Chondrocyte (in vitro differentiated cells): ENCODE measurements at regions not wholly inside any gene's neighbourhood (a gene's known extent, or its start where the extent isn't known, plus 50 kb on each side); places are given as distances from the start of the nearest gene placed in this dataset.

Experiments used
- DNase-seq: peaks from one replicate; pipeline ENCODE4 v3.0.0; 2021; ENCODE audit warnings: mixed read lengths, low spot score
- H3K27ac Mint-ChIP-seq: one replicate; pipeline ENCODE4 v1.8.0; 2021; ENCODE audit warnings: mild to moderate bottlenecking, moderate library complexity, mixed read lengths; ENCODE audit not compliant: unreplicated experiment
- H3K27me3 Mint-ChIP-seq: 2 replicates; pipeline ENCODE4 v1.8.0; 2021; ENCODE audit warnings: low read depth, mixed read lengths
- H3K36me3 Mint-ChIP-seq: 2 replicates; pipeline ENCODE4 v1.8.0; 2021; ENCODE audit warnings: low read depth, mixed read lengths
- H3K4me1 Mint-ChIP-seq: 2 replicates; pipeline ENCODE4 v1.8.0; 2021; ENCODE audit warnings: low read depth, mild to moderate bottlenecking, mixed read lengths
- H3K4me3 Mint-ChIP-seq: one replicate; pipeline ENCODE4 v1.8.0; 2021; ENCODE audit warnings: mild to moderate bottlenecking, moderate library complexity, mixed read lengths; ENCODE audit not compliant: unreplicated experiment
- H3K9me3 Mint-ChIP-seq: 2 replicates; pipeline ENCODE4 v1.8.0; 2021; ENCODE audit warnings: low read depth, mixed read lengths
- TF ChIP-seq, protein P1 (sequence below): fragments of 200-600 bp; sonication (generic); IDR thresholded peaks from 2 replicates; pipeline ENCODE4 v1.5.0; 2021; ENCODE audit warnings: antibody characterized with exemption, mild to moderate bottlenecking, moderate library complexity

DNA sequence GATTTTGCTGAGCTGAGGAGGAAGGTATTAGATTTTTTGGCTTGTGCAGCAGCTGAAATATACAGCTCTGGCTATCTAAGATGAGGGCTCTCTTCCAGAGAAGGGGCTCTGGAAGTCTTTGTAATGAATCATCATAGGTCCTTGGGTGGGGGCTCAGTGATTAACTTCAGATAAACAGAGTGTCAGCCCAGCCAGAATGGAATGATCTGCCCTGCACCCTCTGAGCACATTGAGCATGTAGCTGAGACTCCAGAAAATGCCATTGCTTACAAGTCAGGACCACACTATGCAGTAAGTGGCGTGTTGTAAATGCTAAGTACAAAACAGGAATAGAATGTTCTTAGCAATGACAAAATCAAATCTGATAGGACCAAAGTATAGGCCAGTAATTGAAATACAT lies 836.0 kb downstream of the PDHA2 start:
- Mint-ChIP-seq H3K27ac (no peak overlapping the region), H3K36me3 (peaks cover 1% of the 10 kb centered on the region), H3K27me3 (no peaks in the 10 kb centered on the region), H3K4me1 (peaks cover 16% of the 10 kb centered on the region), H3K4me3 (no peak overlapping the region), H3K9me3 (peaks cover 9% of the 10 kb centered on the region)
- TF ChIP-seq, protein P1, sequence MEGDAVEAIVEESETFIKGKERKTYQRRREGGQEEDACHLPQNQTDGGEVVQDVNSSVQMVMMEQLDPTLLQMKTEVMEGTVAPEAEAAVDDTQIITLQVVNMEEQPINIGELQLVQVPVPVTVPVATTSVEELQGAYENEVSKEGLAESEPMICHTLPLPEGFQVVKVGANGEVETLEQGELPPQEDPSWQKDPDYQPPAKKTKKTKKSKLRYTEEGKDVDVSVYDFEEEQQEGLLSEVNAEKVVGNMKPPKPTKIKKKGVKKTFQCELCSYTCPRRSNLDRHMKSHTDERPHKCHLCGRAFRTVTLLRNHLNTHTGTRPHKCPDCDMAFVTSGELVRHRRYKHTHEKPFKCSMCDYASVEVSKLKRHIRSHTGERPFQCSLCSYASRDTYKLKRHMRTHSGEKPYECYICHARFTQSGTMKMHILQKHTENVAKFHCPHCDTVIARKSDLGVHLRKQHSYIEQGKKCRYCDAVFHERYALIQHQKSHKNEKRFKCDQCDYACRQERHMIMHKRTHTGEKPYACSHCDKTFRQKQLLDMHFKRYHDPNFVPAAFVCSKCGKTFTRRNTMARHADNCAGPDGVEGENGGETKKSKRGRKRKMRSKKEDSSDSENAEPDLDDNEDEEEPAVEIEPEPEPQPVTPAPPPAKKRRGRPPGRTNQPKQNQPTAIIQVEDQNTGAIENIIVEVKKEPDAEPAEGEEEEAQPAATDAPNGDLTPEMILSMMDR, result no peak
- DNase-seq, result no peak

DNA sequence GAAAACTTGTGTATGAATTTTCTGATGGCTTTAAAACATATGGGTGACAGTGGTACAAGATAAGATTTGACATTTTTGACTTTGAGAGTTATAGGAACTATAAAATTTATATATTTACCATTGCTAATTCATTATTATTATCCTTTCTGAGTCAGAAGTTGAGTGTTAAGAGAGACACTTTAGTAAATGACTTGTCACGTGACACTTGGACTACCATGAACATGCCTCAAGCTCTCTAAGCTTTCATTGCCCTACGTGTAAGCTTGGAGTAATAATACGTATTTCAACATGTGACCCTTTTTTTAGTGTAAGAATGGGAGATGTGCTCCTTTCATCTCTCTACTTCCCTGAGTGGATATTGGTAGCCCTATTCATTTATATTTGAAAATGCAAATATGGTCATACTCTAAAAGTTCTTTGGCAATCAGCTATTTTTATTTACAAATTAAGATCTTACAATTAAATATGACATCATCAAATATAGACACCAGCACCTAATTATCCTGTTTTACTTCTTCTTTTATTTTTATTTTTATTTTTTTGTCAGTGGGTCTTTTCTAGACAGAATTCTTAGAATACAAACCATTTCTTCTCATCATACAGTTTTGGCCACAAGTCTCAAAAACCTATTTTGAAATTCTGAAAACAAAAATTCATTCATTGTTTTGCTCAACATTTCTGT lies 837.0 kb downstream of the PDHA2 start:
- Mint-ChIP-seq H3K27ac (no peak overlapping the region), H3K27me3 (no peaks in the 10 kb centered on the region), H3K4me1 (peaks cover 16% of the 10 kb centered on the region), H3K9me3 (peaks cover 9% of the 10 kb centered on the region), H3K4me3 (no peak overlapping the region), H3K36me3 (peaks cover 1% of the 10 kb centered on the region)
- DNase-seq, result no peak
- TF ChIP-seq, protein P1, result no peak

DNA sequence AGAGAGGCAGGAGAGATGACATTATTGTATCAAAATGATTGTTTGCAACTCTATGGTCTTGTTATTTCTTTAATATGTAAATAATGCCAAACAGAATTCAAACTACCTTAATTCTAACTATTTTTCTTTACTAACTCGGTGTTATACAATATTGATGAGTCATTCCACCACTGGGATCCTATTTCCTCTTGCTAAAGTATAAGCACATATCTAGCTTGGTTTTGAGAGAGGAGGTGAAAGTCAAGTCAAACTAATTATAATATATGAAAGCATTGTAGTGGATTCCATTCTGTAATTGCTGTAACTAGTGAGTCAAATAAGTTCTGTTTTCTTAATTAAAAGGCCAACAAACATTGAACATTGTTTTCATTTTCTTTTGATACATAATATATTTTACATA lies 837.6 kb downstream of the PDHA2 start:
- TF ChIP-seq, protein P1, result no peak
- no peak overlapping the region for H3K27ac Mint-ChIP-seq
- peaks cover 16% of the 10 kb centered on the region for H3K4me1 Mint-ChIP-seq
- no peak for DNase-seq
- peaks cover 9% of the 10 kb centered on the region for H3K9me3 Mint-ChIP-seq
- no peaks in the 10 kb centered on the region for H3K27me3 Mint-ChIP-seq
- no peak overlapping the region for H3K4me3 Mint-ChIP-seq
- peaks cover 1% of the 10 kb centered on the region for H3K36me3 Mint-ChIP-seq

DNA sequence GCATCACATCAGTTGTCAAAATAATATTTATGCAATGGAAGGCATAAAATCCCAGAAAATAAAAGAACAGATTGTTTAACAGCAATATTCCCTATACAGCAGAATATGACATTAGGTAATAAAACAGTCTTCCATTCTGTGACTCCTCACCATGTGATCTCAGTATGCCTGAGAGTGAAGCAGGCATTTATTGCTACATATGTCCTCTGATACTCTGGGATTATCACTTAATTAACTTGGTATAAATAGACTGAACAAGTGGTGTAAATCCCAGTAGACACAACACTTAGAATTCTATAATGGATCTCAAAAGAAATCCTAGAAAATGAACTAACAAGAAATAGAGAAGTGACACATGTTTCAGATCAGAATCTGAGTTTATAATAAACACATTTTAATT lies 841.3 kb downstream of the PDHA2 start:
- Mint-ChIP-seq H3K9me3 (peaks cover 12% of the 10 kb centered on the region), H3K4me1 (peaks cover 6% of the 10 kb centered on the region), H3K36me3 (peaks cover 1% of the 10 kb centered on the region), H3K27me3 (no peaks in the 10 kb centered on the region), H3K4me3 (no peak overlapping the region), H3K27ac (no peak overlapping the region)
- TF ChIP-seq, protein P1, result no peak
- DNase-seq, result no peak

DNA sequence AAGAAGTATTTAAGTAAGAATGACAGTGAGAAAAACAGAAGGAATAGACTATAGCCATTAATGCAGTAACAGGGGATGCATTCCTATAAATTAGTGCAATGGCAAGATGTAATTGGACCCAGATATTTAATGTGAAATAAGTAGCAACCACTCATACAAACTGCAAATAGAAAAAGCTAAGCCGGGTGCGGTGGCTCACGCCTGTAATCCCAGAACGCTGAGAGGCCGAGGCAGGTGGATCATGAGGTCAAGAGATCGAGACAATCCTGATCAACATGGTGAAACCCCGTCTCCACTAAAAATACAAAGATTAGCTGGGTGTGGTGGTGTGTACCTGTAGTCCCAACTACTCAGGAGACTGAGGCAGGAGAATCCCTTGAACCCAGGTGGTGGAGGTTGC lies 845.8 kb downstream of the PDHA2 start:
- Mint-ChIP-seq H3K4me1 (no peaks in the 10 kb centered on the region), H3K27ac (no peak overlapping the region), H3K27me3 (no peaks in the 10 kb centered on the region), H3K36me3 (no peaks in the 10 kb centered on the region), H3K9me3 (peaks cover 6% of the 10 kb centered on the region), H3K4me3 (no peak overlapping the region)
- TF ChIP-seq, protein P1, result no peak
- no peak for DNase-seq
